ENCODE measurements at regions not wholly inside any gene's neighbourhood (a gene's known extent, or its start where the extent isn't known, plus 50 kb on each side); places are given as distances from the start of the nearest gene placed in this dataset.
"Not testable (repeated sequence)": the region's sequence is repeated elsewhere in the genome, so short reads cannot be mapped to it uniquely, and the experiment has no call there.

DNA sequence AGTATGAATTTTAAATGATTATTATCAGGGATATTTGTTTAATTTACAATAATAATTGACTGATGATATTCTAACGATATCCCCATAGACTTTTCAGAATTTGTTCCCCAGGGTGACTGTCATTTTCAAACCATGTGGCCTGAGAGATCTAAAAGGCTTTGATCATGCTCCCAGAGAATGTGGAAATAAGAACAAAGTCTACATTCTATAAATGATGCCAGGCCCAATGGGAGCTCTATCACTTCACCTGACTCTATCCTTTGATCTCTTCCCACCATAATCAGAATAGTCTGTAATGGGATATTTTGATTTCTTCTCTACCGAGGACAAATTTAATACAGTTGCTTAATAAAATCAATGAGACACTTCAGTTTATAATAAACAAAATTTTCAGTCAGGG lies 483.4 kb upstream of the IRAK1BP1 start:
- Histone ChIP-seq H3K4me1 (no peaks in the 10 kb centered on the region), H3K4me3 (no peak overlapping the region), H3K9me3 (peaks cover 0 to 26% (median 23%) of the 10 kb centered on the region in 4 donors), H3K27ac (no peak overlapping the region), H3K27me3 (no peaks in the 10 kb centered on the region), H3K36me3 (no peaks in the 10 kb centered on the region)
- 36 to 44% (median 40%) methylated on average over 2 of the region's 2 CpGs for WGBS, 5 donors
- TF ChIP-seq POLR2AphosphoS5 (IDR thresholded peaks at IDR 0.05) = no peak
- no peak for TF ChIP-seq POLR2A (IDR thresholded peaks at IDR 0.05)
- TF ChIP-seq, protein P1, sequence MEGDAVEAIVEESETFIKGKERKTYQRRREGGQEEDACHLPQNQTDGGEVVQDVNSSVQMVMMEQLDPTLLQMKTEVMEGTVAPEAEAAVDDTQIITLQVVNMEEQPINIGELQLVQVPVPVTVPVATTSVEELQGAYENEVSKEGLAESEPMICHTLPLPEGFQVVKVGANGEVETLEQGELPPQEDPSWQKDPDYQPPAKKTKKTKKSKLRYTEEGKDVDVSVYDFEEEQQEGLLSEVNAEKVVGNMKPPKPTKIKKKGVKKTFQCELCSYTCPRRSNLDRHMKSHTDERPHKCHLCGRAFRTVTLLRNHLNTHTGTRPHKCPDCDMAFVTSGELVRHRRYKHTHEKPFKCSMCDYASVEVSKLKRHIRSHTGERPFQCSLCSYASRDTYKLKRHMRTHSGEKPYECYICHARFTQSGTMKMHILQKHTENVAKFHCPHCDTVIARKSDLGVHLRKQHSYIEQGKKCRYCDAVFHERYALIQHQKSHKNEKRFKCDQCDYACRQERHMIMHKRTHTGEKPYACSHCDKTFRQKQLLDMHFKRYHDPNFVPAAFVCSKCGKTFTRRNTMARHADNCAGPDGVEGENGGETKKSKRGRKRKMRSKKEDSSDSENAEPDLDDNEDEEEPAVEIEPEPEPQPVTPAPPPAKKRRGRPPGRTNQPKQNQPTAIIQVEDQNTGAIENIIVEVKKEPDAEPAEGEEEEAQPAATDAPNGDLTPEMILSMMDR (IDR thresholded peaks at IDR 0.05) = no peak
- TF ChIP-seq EP300 (IDR thresholded peaks at IDR 0.05) = no peak
- intact Hi-C loops (cut with DNase I; ENCODE audit: low total_unique reads) = no loop called here
- DNase-seq = no peak

DNA sequence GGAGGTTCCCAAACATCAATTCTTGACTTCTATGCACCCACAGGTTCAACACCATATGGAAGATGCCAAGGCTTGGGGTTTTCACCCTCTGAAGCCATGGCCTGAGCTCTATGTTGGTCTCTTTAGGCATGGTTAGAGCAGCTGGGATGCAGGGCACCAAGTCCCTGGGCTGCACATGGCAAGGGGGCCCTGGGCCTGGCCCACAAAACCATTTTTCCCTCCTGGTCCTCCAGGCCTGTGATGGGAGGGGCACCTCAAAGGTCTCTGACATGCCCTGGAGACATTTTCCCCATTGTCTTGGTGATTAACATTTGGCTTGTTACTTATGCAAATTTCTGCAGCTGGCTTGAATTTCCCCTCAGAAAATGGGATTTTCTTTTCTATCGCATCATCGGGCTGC lies 480.5 kb upstream of the IRAK1BP1 start:
- 92 to 97% (median 96%) methylated on average over 2 of the region's 2 CpGs for WGBS, 5 donors
- intact Hi-C loops (cut with DNase I; ENCODE audit: low total_unique reads); H3K27me3 ChIP-seq; DNase-seq; H3K27ac ChIP-seq; H3K4me3 ChIP-seq; H3K4me1 ChIP-seq; H3K36me3 ChIP-seq: not testable (repeated sequence)
- H3K9me3 ChIP-seq = peaks cover 0 to 37% (median 20%) of the 10 kb centered on the region in 4 donors

DNA sequence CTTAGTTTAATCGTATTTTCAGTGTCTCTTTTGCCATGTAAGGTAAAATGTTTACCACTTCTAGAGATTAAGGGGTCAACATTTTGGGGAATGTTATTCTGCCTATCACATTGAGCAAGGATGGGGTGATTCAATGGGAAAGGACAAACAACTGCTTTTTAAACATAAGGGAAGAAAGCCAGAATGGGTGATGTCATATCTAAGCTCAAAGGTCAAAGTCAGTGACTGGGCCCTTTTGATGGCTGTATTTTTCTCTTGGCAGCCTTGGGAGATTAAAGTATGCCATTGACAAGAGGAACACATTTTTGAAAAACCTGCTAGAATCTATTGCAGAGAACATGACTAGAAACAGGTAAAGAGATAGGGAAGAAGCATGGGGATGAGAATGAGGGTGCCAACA lies 477.3 kb upstream of the IRAK1BP1 start:
- intact Hi-C loops (cut with DNase I; ENCODE audit: low total_unique reads) = no loop called here
- DNase-seq = no peak
- H3K4me1 ChIP-seq = no peaks in the 10 kb centered on the region

DNA sequence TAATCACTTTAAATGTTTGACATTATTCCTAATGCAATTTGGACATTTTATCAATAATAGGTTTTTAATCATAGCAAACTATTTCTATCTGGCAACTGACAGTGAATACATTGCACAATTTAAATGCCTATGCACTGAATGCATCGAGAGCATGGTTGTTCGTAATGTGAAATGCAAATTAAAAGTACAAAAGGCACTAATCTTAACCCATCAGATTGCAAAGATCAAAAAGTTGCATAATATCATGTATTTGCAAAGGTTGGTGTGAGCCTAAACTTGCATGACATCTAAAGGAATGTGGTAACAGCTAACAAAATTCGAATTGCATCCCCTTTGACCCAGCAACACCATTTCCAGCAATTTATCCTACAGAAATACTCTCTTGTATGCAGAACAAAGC lies 469.9 kb upstream of the IRAK1BP1 start:
- DNase-seq = no peak
- H3K9me3 ChIP-seq = no peaks in the 10 kb centered on the region
- no peaks in the 10 kb centered on the region for H3K36me3 ChIP-seq
- 22 to 50% (median 26%) methylated on average over 3 of the region's 3 CpGs for WGBS, 5 donors
- TF ChIP-seq POLR2A (IDR thresholded peaks at IDR 0.05) (no peak), POLR2AphosphoS5 (IDR thresholded peaks at IDR 0.05) (no peak), EP300 (IDR thresholded peaks at IDR 0.05) (no peak)
- TF ChIP-seq, protein P1 (IDR thresholded peaks at IDR 0.05) = no peak
- no peak overlapping the region for H3K4me3 ChIP-seq
- no peaks in the 10 kb centered on the region for H3K27me3 ChIP-seq
- H3K27ac ChIP-seq = no peak overlapping the region
- intact Hi-C loops (cut with DNase I; ENCODE audit: low total_unique reads) = no loop called here
- H3K4me1 ChIP-seq = no peaks in the 10 kb centered on the region

More for the DNA sequence above, 477.3 kb upstream of the IRAK1BP1 start:
- TF ChIP-seq POLR2AphosphoS5 (IDR thresholded peaks at IDR 0.05) = no peak
- TF ChIP-seq EP300 (IDR thresholded peaks at IDR 0.05) = no peak
- TF ChIP-seq POLR2A (IDR thresholded peaks at IDR 0.05) = no peak
- TF ChIP-seq, protein P1 (IDR thresholded peaks at IDR 0.05) = no peak
- no peaks in the 10 kb centered on the region for H3K27me3 ChIP-seq
- 56 to 75% (median 71%) methylated on average over 1 of the region's 1 CpG for WGBS, 5 donors
- H3K27ac ChIP-seq = no peak overlapping the region
- H3K9me3 ChIP-seq = peaks cover 0 to 37% (median 20%) of the 10 kb centered on the region in 4 donors
- H3K4me3 ChIP-seq = no peak overlapping the region
- H3K36me3 ChIP-seq = no peaks in the 10 kb centered on the region

DNA sequence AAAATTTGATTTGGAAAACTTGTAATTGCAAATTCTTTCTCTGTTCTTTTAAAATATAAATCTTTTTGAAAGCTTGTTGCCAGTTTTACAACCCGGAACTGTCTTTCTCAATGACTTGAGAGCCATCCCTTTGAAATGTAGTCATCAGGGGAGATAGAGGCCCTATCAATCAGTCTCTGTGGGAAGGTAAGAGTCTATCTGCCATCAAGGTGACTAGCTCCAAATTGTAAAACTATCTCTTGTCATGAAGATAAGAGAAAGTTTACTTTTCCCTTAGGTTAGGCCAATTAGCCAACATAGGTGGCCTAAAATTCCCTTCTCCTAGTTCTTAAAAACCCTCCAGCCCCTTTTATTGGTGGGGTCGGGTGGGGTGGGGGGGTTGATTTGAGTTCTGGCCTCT lies 469.1 kb upstream of the IRAK1BP1 start:
- Histone ChIP-seq H3K4me1 (no peaks in the 10 kb centered on the region), H3K36me3 (no peaks in the 10 kb centered on the region), H3K4me3 (no peak overlapping the region), H3K27ac (no peak overlapping the region), H3K9me3 (no peaks in the 10 kb centered on the region), H3K27me3 (no peaks in the 10 kb centered on the region)
- intact Hi-C loops (cut with DNase I; ENCODE audit: low total_unique reads) = no loop called here
- DNase-seq = no peak
- no peak for TF ChIP-seq EP300 (IDR thresholded peaks at IDR 0.05)
- TF ChIP-seq POLR2A (IDR thresholded peaks at IDR 0.05) = no peak
- TF ChIP-seq, protein P1 (IDR thresholded peaks at IDR 0.05) = no peak
- no peak for TF ChIP-seq POLR2AphosphoS5 (IDR thresholded peaks at IDR 0.05)
- WGBS, 5 donors = 33 to 42% (median 38%) methylated on average over 2 of the region's 2 CpGs
